ENCODE measurements at regions not wholly inside any gene's neighbourhood (a gene's known extent, or its start where the extent isn't known, plus 50 kb on each side); places are given as distances from the start of the nearest gene placed in this dataset.

DNA sequence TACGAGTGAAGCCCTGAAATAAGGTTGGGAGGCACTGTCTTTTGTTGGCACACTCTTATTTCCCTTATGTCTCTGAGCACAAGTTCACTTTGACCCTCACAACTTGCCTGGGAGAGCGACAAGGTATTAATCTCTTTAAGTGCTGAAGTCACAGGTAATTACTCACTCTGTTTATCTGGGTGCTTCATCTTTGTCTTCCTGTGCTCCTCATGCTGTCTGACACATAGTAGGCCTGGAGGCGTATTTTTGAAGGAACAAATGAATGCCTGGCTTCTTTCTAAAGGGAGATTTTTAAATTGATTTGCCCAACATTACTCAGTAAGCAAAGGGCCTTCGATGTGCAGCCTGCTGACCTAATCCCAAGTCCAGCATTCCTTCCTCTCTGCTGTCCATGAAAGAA, 507.1 kb upstream of the TNP1 start:
- no peak for TF ChIP-seq POLR2A (IDR thresholded peaks at IDR 0.05)
- TF ChIP-seq, protein P1, sequence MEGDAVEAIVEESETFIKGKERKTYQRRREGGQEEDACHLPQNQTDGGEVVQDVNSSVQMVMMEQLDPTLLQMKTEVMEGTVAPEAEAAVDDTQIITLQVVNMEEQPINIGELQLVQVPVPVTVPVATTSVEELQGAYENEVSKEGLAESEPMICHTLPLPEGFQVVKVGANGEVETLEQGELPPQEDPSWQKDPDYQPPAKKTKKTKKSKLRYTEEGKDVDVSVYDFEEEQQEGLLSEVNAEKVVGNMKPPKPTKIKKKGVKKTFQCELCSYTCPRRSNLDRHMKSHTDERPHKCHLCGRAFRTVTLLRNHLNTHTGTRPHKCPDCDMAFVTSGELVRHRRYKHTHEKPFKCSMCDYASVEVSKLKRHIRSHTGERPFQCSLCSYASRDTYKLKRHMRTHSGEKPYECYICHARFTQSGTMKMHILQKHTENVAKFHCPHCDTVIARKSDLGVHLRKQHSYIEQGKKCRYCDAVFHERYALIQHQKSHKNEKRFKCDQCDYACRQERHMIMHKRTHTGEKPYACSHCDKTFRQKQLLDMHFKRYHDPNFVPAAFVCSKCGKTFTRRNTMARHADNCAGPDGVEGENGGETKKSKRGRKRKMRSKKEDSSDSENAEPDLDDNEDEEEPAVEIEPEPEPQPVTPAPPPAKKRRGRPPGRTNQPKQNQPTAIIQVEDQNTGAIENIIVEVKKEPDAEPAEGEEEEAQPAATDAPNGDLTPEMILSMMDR (IDR thresholded peaks at IDR 0.05) = no peak
- no peak overlapping the region for H3K4me3 ChIP-seq
- no peaks in the 10 kb centered on the region for H3K36me3 ChIP-seq (ENCODE audit: low read depth, missing control alignments)
- peaks cover 5% of the 10 kb centered on the region for H3K4me1 ChIP-seq
- no peaks in the 10 kb centered on the region for H3K27me3 ChIP-seq
- H3K27ac ChIP-seq = no peak overlapping the region
- DNase-seq = no peak
- no peaks in the 10 kb centered on the region for H3K9me3 ChIP-seq
- 89 to 96% methylated on average over 4 of the region's 4 CpGs for WGBS, 2 donors
- intact Hi-C loops (cut with DNase I; ENCODE audit: low total_unique reads) = no loop called here

DNA sequence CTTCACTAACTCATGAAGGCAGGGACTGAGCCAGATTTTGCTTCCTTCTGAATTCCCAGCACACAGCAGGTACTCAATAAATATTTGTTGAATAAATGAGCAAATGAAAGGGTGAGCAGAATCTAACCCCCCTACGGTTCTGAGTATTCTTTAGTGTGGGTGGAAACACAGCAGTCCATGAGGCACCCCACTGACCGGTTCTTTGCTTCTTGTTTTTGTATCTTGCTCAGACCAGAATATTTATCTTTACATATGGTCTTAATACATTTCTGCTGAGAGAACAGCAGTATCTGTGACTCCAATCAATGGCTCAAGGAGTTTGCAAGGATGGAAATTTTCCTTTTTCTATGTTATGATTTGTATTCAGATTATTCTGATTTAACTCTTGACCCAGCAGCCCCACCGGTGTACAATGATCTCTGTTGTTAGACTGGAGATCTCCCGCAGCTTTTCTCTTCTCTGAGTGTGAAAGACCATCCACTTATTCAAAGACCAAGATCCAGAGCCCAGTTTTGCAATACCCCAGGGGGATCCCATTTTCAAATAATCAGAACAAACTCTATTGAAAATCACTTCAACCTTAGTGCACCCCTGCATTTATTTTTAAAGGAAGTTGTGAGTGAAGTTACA, 506.5 kb upstream of the TNP1 start:
- Histone ChIP-seq H3K27ac (no peak overlapping the region), H3K4me3 (no peak overlapping the region), H3K4me1 (peaks cover 4% of the 10 kb centered on the region), H3K9me3 (no peaks in the 10 kb centered on the region), H3K27me3 (no peaks in the 10 kb centered on the region), H3K36me3 (ENCODE audit: low read depth, missing control alignments) (no peaks in the 10 kb centered on the region)
- 79 to 83% methylated on average over 4 of the region's 4 CpGs for WGBS, 2 donors
- TF ChIP-seq, protein P1 (IDR thresholded peaks at IDR 0.05) = no peak
- no peak for TF ChIP-seq POLR2A (IDR thresholded peaks at IDR 0.05)
- intact Hi-C loops (cut with DNase I; ENCODE audit: low total_unique reads) = no loop called here
- no peak for DNase-seq

DNA sequence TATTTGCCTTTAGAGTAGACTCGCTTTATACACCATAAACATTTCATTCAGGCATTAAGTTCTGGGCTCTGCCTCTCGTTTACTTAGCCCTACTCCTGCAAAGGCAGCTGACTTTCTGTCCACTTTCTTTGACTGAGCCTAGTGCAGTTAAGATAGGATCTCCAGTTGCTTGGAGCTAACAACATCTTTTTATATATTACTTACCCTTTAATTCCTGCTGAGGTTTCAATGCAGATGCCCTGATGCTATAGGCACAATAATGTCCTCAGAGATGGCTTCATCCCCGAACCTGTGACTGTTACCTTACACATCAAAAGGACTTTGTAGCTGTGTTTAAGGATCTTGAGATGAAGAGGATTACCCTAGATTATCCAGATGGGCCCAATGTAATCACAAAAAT, 505.8 kb upstream of the TNP1 start:
- Histone ChIP-seq H3K27me3 (no peaks in the 10 kb centered on the region), H3K36me3 (ENCODE audit: low read depth, missing control alignments) (no peaks in the 10 kb centered on the region), H3K27ac (no peak overlapping the region), H3K9me3 (no peaks in the 10 kb centered on the region), H3K4me1 (peaks cover 8% of the 10 kb centered on the region), H3K4me3 (no peak overlapping the region)
- WGBS, 2 donors = 94% methylated on average over 3 of the region's 3 CpGs
- intact Hi-C loops (cut with DNase I; ENCODE audit: low total_unique reads) = no loop called here
- no peak for DNase-seq
- TF ChIP-seq, protein P1 (IDR thresholded peaks at IDR 0.05) = no peak
- TF ChIP-seq POLR2A (IDR thresholded peaks at IDR 0.05) = no peak

DNA sequence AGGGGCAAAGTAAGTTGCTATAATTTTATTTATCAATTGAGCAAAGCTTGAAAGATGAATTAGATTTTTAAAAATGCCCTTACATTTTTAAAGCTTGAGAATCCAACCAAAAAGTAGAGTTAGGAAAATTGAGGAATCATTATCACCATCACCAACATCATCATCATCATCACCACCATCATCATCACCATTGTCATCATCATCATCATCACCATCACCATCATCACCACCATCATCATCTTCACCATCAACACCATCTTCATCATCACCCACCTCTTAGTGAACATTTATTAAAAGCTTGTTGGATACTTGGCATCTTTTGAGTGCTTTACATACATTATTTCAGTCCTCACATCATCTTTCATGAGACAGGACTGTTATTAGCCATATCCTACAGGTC, 504.4 kb upstream of the TNP1 start:
- Histone ChIP-seq H3K4me3 (no peak overlapping the region), H3K27ac (no peak overlapping the region), H3K4me1 (peaks cover 16% of the 10 kb centered on the region), H3K9me3 (no peaks in the 10 kb centered on the region), H3K36me3 (ENCODE audit: low read depth, missing control alignments) (no peaks in the 10 kb centered on the region), H3K27me3 (no peaks in the 10 kb centered on the region)
- DNase-seq = no peak
- TF ChIP-seq POLR2A (IDR thresholded peaks at IDR 0.05) = no peak
- TF ChIP-seq, protein P1 (IDR thresholded peaks at IDR 0.05) = no peak
- intact Hi-C loops (cut with DNase I; ENCODE audit: low total_unique reads) = no loop called here

DNA sequence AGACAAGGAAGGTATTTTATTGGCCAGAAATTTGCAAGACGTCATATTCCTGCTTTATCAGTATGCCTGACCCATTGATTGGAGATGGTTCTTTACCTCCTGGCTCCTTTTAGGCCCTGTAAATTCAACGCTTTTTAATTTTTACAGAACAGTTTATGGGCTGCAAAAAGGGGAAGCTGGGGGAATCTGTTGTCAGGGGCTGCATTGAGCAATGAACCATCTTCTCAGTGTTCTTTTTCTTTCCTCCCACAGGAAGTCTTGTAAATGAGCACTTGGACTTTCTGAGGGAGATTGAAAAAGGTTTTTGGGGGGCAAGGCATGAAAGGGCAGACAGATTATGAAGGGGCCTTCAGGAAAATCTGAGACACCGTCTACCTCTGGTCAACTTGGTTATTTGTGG, 503.6 kb upstream of the TNP1 start:
- no peaks in the 10 kb centered on the region for H3K27me3 ChIP-seq
- no peak overlapping the region for H3K4me3 ChIP-seq
- H3K9me3 ChIP-seq = no peaks in the 10 kb centered on the region
- intact Hi-C loops (cut with DNase I; ENCODE audit: low total_unique reads) = no loop called here
- no peaks in the 10 kb centered on the region for H3K36me3 ChIP-seq (ENCODE audit: low read depth, missing control alignments)
- DNase-seq = no peak
- peaks cover 16% of the 10 kb centered on the region for H3K4me1 ChIP-seq
- 75 to 76% methylated on average over 3 of the region's 3 CpGs for WGBS, 2 donors
- TF ChIP-seq, protein P1 (IDR thresholded peaks at IDR 0.05) = no peak
- TF ChIP-seq POLR2A (IDR thresholded peaks at IDR 0.05) = no peak
- H3K27ac ChIP-seq = no peak overlapping the region

Measured in testis (tissue), 2 donors.